CD4-positive, alpha-beta T cell (primary cell): ENCODE measurements at regions not wholly inside any gene's neighbourhood (a gene's known extent, or its start where the extent isn't known, plus 50 kb on each side); places are given as distances from the start of the nearest gene placed in this dataset.

Source experiments
- ATAC-seq: fragments of 200-7000 bp; cut with Tn5 transposase; one replicate; pipeline ENCODE4 v1.10.0; 2022; ENCODE audit warnings: mild to moderate bottlenecking; ENCODE audit not compliant: poor library complexity
- CTCF ChIA-PET: fragments of 350-600 bp; sonication (Branson Sonifier 250); formaldehyde crosslinking; loops from one replicate; lab custom pipeline; 2021; ENCODE audit warnings: antibody characterized with exemption, inconsistent platforms; lab: Charles Lee
- POLR2A ChIA-PET: fragments of 350-600 bp; sonication (Branson Sonifier 250); formaldehyde crosslinking; loops from one replicate; lab custom pipeline; 2021; ENCODE audit warnings: antibody characterized with exemption, inconsistent platforms; lab: Charles Lee
- DNase-seq, 14 experiments: peaks; one replicate each; pipeline ENCODE4 v3.0.0-alpha.2; 2013 to 2020; ENCODE audit warnings: mixed read lengths in 2 of 14
- H3K27ac ChIP-seq, 2 donors: one replicate each; pipeline versions ENCODE4 v1.5.1 to v1.7.0; 2013; ENCODE audit warnings: low read length in 2 of 2, low read depth in 1 of 2, mild to moderate bottlenecking in 1 of 2
- H3K27me3 ChIP-seq, 2 experiments: 1 replicate in 1 of 2; 2 replicates in 1 of 2; pipeline versions ENCODE4 v1.6.1 to v1.7.0; 2013; ENCODE audit warnings: low read length in 2 of 2, control low read depth in 1 of 2, mild to moderate bottlenecking in 1 of 2, moderate library complexity in 1 of 2; ENCODE audit not compliant: insufficient read depth in 2 of 2, control insufficient read depth in 1 of 2
- H3K36me3 ChIP-seq: one replicate; pipeline ENCODE4 v1.6.1; 2013; ENCODE audit warnings: low read length, control low read depth; ENCODE audit not compliant: insufficient read depth
- H3K4me1 ChIP-seq: one replicate; pipeline ENCODE4 v1.6.1; 2013; ENCODE audit warnings: low read length, control low read depth; ENCODE audit not compliant: insufficient read depth
- H3K4me3 ChIP-seq: one replicate; pipeline ENCODE4 v1.5.1; 2013; ENCODE audit warnings: mild to moderate bottlenecking, low read length, moderate library complexity
- H3K9me3 ChIP-seq, 2 experiments: 1 replicate in 1 of 2; 2 replicates in 1 of 2; pipeline versions ENCODE4 v1.6.1 to v1.7.0; 2013; ENCODE audit warnings: low read length in 2 of 2, mild to moderate bottlenecking in 2 of 2, control low read depth in 1 of 2, moderate library complexity in 1 of 2; ENCODE audit not compliant: control insufficient read depth in 1 of 2, insufficient read depth in 1 of 2
- H3K27ac Mint-ChIP-seq: one replicate; pipeline ENCODE4 v1.8.0; 2020; ENCODE audit warnings: mixed read lengths
- H3K27me3 Mint-ChIP-seq: one replicate; pipeline ENCODE4 v1.8.0; 2021; ENCODE audit warnings: mixed read lengths
- H3K36me3 Mint-ChIP-seq: one replicate; pipeline ENCODE4 v1.8.0; 2021; ENCODE audit warnings: low read depth, mixed read lengths
- H3K4me1 Mint-ChIP-seq: one replicate; pipeline ENCODE4 v1.8.0; 2021; ENCODE audit warnings: low read depth, mixed read lengths
- H3K4me3 Mint-ChIP-seq: one replicate; pipeline ENCODE4 v1.8.0; 2020; ENCODE audit warnings: mild to moderate bottlenecking, mixed read lengths
- H3K9me3 Mint-ChIP-seq: one replicate; pipeline ENCODE4 v1.8.0; 2020; ENCODE audit warnings: mixed read lengths
- intact Hi-C, 2 experiments: fragments of 100-400 bp; cut with DNase I in 1 of 2; cut with micrococcal nuclease in 1 of 2; formaldehyde crosslinking; loops; one replicate each; pipeline versions ENCODE4 v1.15.1 to v1.9.0; 2023 to 2025; cut with DNase I, micrococcal nuclease
- TF ChIP-seq, protein P1 (sequence below): fragments of 200-600 bp; IDR thresholded peaks from one replicate; pipeline ENCODE4 v1.8.0; 2022; ENCODE audit warnings: antibody characterized with exemption, mild to moderate bottlenecking

DNA sequence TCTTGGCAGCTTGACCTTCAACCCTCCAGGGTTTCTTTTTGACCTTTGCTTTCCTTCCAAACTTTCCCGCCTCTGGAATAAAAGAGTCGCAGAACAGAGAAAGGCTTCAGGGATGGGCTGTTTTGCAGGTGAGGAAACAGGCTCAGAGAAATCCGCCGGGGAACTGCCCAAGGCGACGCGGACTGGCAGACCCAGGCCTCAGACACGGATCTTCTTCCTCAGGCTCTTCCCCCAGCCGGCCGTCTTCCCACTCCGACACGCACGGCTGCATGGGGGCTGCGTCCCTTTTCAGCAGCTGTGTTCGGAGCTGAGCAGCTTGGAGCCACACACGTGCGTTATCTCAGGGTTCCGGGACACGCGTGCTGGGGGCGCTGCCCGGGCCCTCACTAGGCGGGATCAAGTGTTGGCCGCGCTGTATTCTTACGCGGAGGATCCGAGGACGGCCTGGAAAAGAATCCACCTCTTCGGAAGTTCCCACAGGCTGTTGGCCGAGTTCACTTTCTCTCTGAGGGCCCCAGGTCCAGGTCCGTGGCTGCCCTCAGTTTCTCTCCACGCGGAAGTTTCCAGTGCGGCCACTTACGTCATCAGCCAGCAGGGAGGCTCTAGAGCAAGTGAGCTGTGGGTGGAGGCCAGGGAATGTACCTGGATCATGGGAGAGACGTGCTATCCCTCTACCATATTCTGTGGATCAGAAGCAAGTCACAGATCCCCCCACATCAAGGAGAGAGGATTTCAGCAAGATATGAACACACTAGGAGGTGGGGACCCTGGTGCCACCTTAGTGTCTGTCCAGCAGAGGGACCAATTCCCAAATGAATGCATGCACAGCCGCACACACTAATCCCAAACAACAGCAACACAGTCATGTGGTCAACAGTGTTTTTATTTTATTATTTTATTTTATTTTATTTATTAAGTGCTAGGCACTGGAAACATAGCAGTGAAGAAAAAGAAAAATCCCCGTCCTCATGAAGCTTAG, 100.4 kb downstream of the ING1 start:
- DNase-seq = no peak
- no peaks in the 10 kb centered on the region for H3K36me3 Mint-ChIP-seq
- ChIA-PET CTCF (no interaction called here), POLR2A (no interaction called here)
- H3K27me3 ChIP-seq = peaks cover 18 to 25% of the 10 kb centered on the region in 2 experiments
- H3K4me3 Mint-ChIP-seq = no peak overlapping the region
- intact Hi-C loops = loop anchor here in 1 of 2 experiments (10.0 kb wide), 1 partner anchor 589 kb away; no protein-coding TSS in a partner anchor
- H3K4me1 Mint-ChIP-seq = peaks cover 16% of the 10 kb centered on the region
- no peaks in the 10 kb centered on the region for H3K36me3 ChIP-seq
- ATAC-seq = no peak
- H3K27ac ChIP-seq = no peak overlapping the region
- H3K9me3 Mint-ChIP-seq = no peaks in the 10 kb centered on the region
- TF ChIP-seq, protein P1, sequence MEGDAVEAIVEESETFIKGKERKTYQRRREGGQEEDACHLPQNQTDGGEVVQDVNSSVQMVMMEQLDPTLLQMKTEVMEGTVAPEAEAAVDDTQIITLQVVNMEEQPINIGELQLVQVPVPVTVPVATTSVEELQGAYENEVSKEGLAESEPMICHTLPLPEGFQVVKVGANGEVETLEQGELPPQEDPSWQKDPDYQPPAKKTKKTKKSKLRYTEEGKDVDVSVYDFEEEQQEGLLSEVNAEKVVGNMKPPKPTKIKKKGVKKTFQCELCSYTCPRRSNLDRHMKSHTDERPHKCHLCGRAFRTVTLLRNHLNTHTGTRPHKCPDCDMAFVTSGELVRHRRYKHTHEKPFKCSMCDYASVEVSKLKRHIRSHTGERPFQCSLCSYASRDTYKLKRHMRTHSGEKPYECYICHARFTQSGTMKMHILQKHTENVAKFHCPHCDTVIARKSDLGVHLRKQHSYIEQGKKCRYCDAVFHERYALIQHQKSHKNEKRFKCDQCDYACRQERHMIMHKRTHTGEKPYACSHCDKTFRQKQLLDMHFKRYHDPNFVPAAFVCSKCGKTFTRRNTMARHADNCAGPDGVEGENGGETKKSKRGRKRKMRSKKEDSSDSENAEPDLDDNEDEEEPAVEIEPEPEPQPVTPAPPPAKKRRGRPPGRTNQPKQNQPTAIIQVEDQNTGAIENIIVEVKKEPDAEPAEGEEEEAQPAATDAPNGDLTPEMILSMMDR = no peak
- peaks cover 44% of the 10 kb centered on the region for H3K27me3 Mint-ChIP-seq
- H3K27ac Mint-ChIP-seq = no peak overlapping the region
- H3K9me3 ChIP-seq = peaks cover 0 to 10% of the 10 kb centered on the region in 2 experiments
- H3K4me3 ChIP-seq = no peak overlapping the region
- H3K4me1 ChIP-seq = peaks cover 11% of the 10 kb centered on the region

- Mint-ChIP-seq H3K27ac (no peak overlapping the region), H3K4me1 (peaks cover 22% of the 10 kb centered on the region), H3K4me3 (no peak overlapping the region), H3K9me3 (no peaks in the 10 kb centered on the region), H3K27me3 (peaks cover 35% of the 10 kb centered on the region), H3K36me3 (no peaks in the 10 kb centered on the region)
- Histone ChIP-seq H3K36me3 (no peaks in the 10 kb centered on the region), H3K4me3 (no peak overlapping the region), H3K27me3 (peaks cover 18 to 20% of the 10 kb centered on the region in 2 experiments), H3K9me3 (peaks cover 0 to 10% of the 10 kb centered on the region in 2 experiments), H3K27ac (no peak overlapping the region), H3K4me1 (peaks cover 17% of the 10 kb centered on the region)
- intact Hi-C loops = loop anchor here in 1 of 2 experiments (5.0 to 10.0 kb wide), 2 partner anchors 218 to 591 kb away; no protein-coding TSS in a partner anchor
- POLR2A ChIA-PET = no interaction called here
- CTCF ChIA-PET = no interaction called here
- TF ChIP-seq, protein P1 = no peak
- no peak for ATAC-seq
- no peak for DNase-seq
These were observed 99.2 kb downstream of the ANKRD10 start for GRCh38 chr13:110815471-110816204.

- Histone ChIP-seq H3K9me3 (peaks cover 0 to 10% of the 10 kb centered on the region in 2 experiments), H3K27me3 (peaks cover 10 to 12% of the 10 kb centered on the region in 2 experiments), H3K27ac (no peak overlapping the region), H3K4me3 (no peak overlapping the region), H3K4me1 (peaks cover 17% of the 10 kb centered on the region), H3K36me3 (no peaks in the 10 kb centered on the region)
- ChIA-PET POLR2A (no interaction called here), CTCF (no interaction called here)
- Mint-ChIP-seq H3K4me3 (no peak overlapping the region), H3K27ac (no peak overlapping the region), H3K9me3 (no peaks in the 10 kb centered on the region), H3K36me3 (no peaks in the 10 kb centered on the region), H3K27me3 (peaks cover 26% of the 10 kb centered on the region), H3K4me1 (peaks cover 17% of the 10 kb centered on the region)
- TF ChIP-seq, protein P1 = no peak
- ATAC-seq = no peak
- DNase-seq = no peak
- intact Hi-C loops = loop anchor here in 1 of 2 experiments (5.0 to 10.0 kb wide), 2 partner anchors 219 to 592 kb away; no protein-coding TSS in a partner anchor
These were observed 98.4 kb downstream of the ANKRD10 start for GRCh38 chr13:110816500-110816899.
